ENCODE measurements at regions not wholly inside any gene's neighbourhood (a gene's known extent, or its start where the extent isn't known, plus 50 kb on each side); places are given as distances from the start of the nearest gene placed in this dataset.
A peak's percentile ranks its signal among the peaks of the same experiment; 100 is the strongest.

GRCh38 chr16:79295162-79295561 is 305.4 kb downstream of the MAF start:
- ATAC-seq (no peak), DNase-seq (no peak)
- intact Hi-C loops (cut with DNase I, micrococcal nuclease): no loop called here

DNA sequence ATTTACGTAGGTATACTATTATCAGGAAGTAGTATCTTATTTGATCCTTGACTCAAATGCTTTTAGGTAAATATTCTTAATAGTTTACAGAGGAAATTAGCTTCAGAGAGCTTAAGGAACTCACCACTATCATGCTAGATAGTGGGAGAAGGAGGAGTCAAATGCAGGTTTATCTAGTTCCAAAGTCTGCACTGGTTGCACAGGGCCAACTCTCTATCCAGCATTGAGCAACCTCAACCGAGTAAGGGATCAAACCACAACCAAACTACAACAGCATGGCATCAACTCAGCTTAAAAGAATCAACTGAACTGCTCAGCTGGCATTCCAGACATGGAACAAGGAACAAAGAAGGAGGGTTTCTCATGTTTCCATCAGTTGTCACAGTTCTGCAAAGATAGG is 306.0 kb downstream of the MAF start:
- DNase-seq (no peak), ATAC-seq (no peak)
- intact Hi-C loops (cut with DNase I, micrococcal nuclease): no loop called here

GRCh38 chr16:79293836-79294460 is 306.6 kb downstream of the MAF start:
- ATAC-seq (no peak), DNase-seq (no peak)
- intact Hi-C loops (cut with DNase I, micrococcal nuclease): no loop called here

DNA sequence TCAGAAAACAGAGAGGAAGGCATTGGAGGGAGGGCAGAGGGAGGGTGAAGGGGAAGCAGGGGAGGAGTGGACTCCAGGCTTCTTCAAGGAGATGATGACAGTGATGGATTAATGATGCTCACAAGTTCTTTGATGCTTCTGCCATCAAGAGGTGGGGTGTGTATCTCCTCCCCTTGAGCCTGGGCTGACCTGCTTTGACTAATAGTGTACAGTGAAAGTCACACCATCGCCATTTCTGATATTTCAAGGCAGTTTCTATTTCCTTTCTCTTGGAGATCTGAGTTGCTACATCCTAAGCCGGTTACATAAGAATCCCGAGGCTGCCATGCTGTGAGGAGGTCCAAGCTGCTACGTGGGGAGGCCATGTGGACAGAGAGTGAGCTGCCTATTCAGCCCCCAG is 312.5 kb downstream of the MAF start:
- intact Hi-C loops (cut with DNase I, micrococcal nuclease): no loop called here
- no peak for DNase-seq
- ATAC-seq: no peak

GRCh38 chr16:79287424-79287917 is 313.1 kb downstream of the MAF start:
- no peak for ATAC-seq

GRCh38 chr16:79286646-79287423 is 313.7 kb downstream of the MAF start:
- ATAC-seq (peak; percentile 78), DNase-seq (peak; percentile 58 to 60)
- intact Hi-C loops (cut with DNase I, micrococcal nuclease): no loop called here

More at GRCh38 chr16:79287424-79287917, 313.1 kb downstream of the MAF start:
- no peak for DNase-seq
- intact Hi-C loops (cut with DNase I, micrococcal nuclease): no loop called here

- intact Hi-C loops (cut with DNase I, micrococcal nuclease): no loop called here
- ATAC-seq: no peak
- no peak for DNase-seq
Measured at GRCh38 chr16:79284766-79285165, 315.8 kb downstream of the MAF start.

DNA sequence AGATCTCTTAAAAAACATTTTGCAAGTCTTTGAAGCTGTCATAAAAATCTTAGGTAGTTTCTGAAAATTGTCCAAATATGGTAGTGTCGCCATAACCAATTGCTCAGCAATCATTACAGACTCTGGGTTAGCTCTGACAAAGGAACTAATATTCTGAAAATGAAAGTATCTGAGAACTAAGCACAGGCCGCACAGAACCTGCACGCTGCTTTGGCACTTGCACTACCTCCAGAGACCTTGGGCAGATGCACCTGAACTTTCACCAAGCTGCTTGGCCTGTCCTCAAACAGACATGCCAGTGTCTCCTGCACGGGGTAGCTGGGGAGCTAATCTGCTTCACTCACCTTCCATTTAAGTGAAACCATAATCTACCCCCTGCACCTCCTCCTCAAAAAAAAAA is 317.0 kb downstream of the MAF start:
- DNase-seq (no peak), ATAC-seq (no peak)
- intact Hi-C loops (cut with DNase I, micrococcal nuclease): no loop called here

GRCh38 chr16:79282806-79283205 is 317.7 kb downstream of the MAF start:
- ATAC-seq (no peak), DNase-seq (no peak)
- intact Hi-C loops (cut with DNase I, micrococcal nuclease): no loop called here

DNA sequence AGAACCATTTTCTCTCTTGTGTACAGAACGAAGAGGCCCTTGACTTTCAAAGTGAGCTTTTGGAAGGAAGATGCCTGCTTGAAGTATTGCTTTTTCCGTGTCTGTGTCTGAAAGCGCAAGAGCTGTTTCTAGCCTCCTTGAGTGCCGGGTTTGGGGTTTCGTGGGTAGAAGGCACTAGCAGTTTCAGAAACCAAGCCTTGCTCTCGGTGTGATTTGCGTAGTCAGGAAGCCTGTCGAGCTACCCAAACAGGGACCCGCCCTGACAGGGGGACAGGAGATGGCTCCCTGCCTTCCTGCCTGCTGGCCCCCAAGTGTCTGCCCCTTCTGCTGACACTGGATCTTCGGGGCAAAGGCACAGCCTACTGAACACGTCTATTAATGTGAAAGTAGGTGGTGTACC is 322.0 kb downstream of the MAF start:
- ATAC-seq (no peak), DNase-seq (peak; percentile 21 to 31)
- intact Hi-C loops (cut with DNase I, micrococcal nuclease): no loop called here

DNA sequence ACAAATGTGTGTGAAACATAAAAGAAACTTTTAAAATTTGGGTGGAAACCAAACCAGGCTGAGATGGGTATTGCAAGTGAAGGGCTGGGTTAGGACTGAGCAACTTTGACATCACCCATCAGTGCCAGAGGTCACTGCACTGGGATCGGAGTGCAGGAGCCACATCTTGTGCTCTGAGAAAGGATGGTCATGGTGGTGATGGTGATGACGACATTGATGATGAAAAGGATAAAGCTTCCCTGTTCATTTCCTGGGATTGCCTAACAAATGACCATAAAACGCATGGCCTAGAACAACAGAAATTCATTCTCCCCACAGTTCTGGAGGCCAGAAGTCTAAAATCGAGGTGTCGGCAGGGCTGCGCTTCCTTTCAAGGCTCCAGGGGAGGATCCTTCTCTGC is 324.0 kb downstream of the MAF start:
- intact Hi-C loops (cut with DNase I, micrococcal nuclease): no loop called here
- ATAC-seq (no peak), DNase-seq (no peak)

GRCh38 chr16:79274264-79274663 is 326.3 kb downstream of the MAF start:
- DNase-seq (no peak), ATAC-seq (no peak)
- intact Hi-C loops (cut with DNase I, micrococcal nuclease): no loop called here

GRCh38 chr16:79272141-79272577 is 328.4 kb downstream of the MAF start:
- ATAC-seq (no peak), DNase-seq (peak in 1 of 2 donors; percentile 28)
- intact Hi-C loops (cut with DNase I, micrococcal nuclease): no loop called here

DNA sequence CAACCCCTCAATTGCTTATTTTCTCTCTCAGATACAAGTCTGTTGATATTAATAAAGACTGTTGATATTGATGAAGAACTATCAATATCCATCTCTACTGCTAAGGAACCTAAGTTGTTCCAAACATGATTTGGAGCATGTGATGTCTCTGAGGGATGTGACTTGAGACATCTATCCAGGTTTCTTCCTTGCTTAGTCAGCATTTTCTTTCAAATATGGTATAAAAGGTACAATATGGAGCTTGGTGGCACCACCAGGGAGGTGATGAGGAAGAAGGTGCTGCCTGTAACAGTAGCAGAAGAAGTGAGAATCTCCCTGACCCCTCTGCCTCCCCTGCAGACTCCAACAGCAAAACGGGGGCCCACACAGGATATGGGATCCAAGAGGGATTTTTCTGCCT is 329.0 kb downstream of the MAF start:
- DNase-seq (no peak), ATAC-seq (no peak)
- intact Hi-C loops (cut with DNase I, micrococcal nuclease): no loop called here

- ATAC-seq (no peak), DNase-seq (no peak)
- intact Hi-C loops (cut with DNase I, micrococcal nuclease): no loop called here
Measured at GRCh38 chr16:79270011-79270410, 330.5 kb downstream of the MAF start.

GRCh38 chr16:79269211-79269863 is 331.2 kb downstream of the MAF start:
- intact Hi-C loops (cut with DNase I, micrococcal nuclease): no loop called here
- no peak for ATAC-seq
- DNase-seq: no peak

GRCh38 chr16:79267781-79268180 is 332.8 kb downstream of the MAF start:
- ATAC-seq (no peak), DNase-seq (no peak)
- intact Hi-C loops (cut with DNase I, micrococcal nuclease): no loop called here

DNA sequence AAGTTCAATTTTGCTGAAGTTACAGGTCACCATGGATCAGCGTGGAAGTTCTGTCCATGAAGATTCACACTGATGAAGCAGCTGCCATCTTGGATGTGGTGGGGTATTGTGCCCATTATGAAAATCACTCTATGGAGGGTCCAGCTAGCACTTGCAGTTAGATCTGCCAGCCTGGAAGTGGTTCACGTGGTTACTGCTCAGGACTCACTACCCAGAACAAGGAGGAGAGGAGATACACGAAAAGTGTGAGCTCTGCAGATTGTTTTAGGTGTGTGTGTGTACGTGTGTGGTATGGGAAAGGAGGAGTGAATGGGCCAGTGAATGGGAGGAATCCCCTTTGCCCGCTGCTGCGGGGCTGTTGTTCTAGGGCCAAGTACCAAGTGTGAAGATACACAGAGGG is 333.4 kb downstream of the MAF start:
- intact Hi-C loops (cut with DNase I, micrococcal nuclease): no loop called here
- ATAC-seq (no peak), DNase-seq (no peak)

- DNase-seq (no peak), ATAC-seq (no peak)
- intact Hi-C loops (cut with DNase I, micrococcal nuclease): no loop called here
Measured at GRCh38 chr16:79265701-79266100, 334.8 kb downstream of the MAF start.

GRCh38 chr16:79265196-79265595 is 335.3 kb downstream of the MAF start:
- ATAC-seq: no peak
- intact Hi-C loops (cut with DNase I, micrococcal nuclease): no loop called here
- DNase-seq: no peak

Data from left colon (tissue), 2 donors.